HCT116 (cell line): ENCODE measurements at regions not wholly inside any gene's neighbourhood (a gene's known extent, or its start where the extent isn't known, plus 50 kb on each side); places are given as distances from the start of the nearest gene placed in this dataset.

Source experiments
- CEBPB ChIP-seq: IDR thresholded peaks from 2 replicates; pipeline ENCODE4 v1.6.1; 2012; ENCODE audit warnings: low read depth
- EGR1 ChIP-seq: IDR thresholded peaks from 2 replicates; pipeline ENCODE4 v1.6.1; 2012; ENCODE audit warnings: low read depth
- EZH2phosphoT487 ChIP-seq: fragments of 200-600 bp; IDR thresholded peaks from 2 replicates; pipeline ENCODE4 v1.6.1; 2018; ENCODE audit warnings: antibody characterized with exemption, borderline replicate concordance
- POLR2A ChIP-seq: IDR thresholded peaks from 2 replicates; pipeline ENCODE4 v1.7.0; 2011; ENCODE audit warnings: borderline replicate concordance; ENCODE audit not compliant: insufficient read depth, insufficient read length; ENCODE audit errors: extremely low read depth
- SRF ChIP-seq: IDR thresholded peaks from 2 replicates; pipeline ENCODE4 v1.6.1; 2012; ENCODE audit warnings: low read depth
- ZNF274 ChIP-seq: fragments of 200-500 bp; sonication (Bioruptor generic); IDR thresholded peaks from 2 replicates; pipeline ENCODE4 v1.6.1; 2014; ENCODE audit warnings: mild to moderate bottlenecking, low read depth, low read length, inconsistent platforms
- TF ChIP-seq, protein P1 (sequence below), 3 experiments: fragments of 200-600 bp in 1 of 3; sonication (generic) in 1 of 3; IDR thresholded peaks in 2 of 3; conservative IDR thresholded peaks in 1 of 3; 2 replicates each; pipeline ENCODE4 v1.5.1; 2012 to 2017; ENCODE audit warnings: low read depth in 2 of 3, low read length in 2 of 3, antibody characterized with exemption in 1 of 3, borderline replicate concordance in 1 of 3, control low read depth in 1 of 3, mild to moderate bottlenecking in 1 of 3, mixed read lengths in 1 of 3, mixed run types in 1 of 3, moderate library complexity in 1 of 3; ENCODE audit not compliant: insufficient read depth in 1 of 3

DNA sequence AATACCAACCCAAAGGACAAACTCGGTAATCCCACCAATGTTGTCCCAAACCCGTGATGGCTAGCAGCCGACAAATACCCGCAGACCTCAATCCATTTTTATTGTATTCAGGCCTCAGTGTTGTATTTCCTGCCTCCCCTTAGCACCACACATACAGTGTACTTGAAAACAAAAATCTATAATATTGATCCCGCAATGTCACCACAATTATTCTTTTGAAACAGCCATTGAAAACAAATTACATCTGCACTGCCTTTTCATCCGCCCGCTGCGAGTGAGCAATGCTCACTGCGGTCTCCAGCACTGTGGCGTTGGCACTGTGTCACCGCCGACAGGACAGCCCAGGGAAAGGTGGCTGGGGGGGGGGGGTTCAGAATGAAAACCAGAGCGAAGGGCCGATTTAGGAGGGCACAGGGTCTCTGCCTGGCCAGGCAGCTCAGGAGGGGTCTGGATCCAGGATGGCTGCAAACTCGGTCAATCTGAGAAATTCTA is 385.8 kb upstream of the ZNF507 start:
- no peak for TF ChIP-seq ZNF274
- no peak for TF ChIP-seq EZH2phosphoT487
- TF ChIP-seq, protein P1, sequence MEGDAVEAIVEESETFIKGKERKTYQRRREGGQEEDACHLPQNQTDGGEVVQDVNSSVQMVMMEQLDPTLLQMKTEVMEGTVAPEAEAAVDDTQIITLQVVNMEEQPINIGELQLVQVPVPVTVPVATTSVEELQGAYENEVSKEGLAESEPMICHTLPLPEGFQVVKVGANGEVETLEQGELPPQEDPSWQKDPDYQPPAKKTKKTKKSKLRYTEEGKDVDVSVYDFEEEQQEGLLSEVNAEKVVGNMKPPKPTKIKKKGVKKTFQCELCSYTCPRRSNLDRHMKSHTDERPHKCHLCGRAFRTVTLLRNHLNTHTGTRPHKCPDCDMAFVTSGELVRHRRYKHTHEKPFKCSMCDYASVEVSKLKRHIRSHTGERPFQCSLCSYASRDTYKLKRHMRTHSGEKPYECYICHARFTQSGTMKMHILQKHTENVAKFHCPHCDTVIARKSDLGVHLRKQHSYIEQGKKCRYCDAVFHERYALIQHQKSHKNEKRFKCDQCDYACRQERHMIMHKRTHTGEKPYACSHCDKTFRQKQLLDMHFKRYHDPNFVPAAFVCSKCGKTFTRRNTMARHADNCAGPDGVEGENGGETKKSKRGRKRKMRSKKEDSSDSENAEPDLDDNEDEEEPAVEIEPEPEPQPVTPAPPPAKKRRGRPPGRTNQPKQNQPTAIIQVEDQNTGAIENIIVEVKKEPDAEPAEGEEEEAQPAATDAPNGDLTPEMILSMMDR (IDR thresholded peaks at IDR 0.05 in 2 of 3, conservative IDR thresholded peaks at IDR 0.05 in 1 of 3; ENCODE audit: borderline replicate concordance in 1 of 3, insufficient read depth in 1 of 3, low read depth in 2 of 3, low read length in 2 of 3): no peak
- TF ChIP-seq POLR2A: no peak
- no peak for TF ChIP-seq EGR1
- TF ChIP-seq CEBPB: no peak
- no peak for TF ChIP-seq SRF
